ENCODE measurements at regions not wholly inside any gene's neighbourhood (a gene's known extent, or its start where the extent isn't known, plus 50 kb on each side); places are given as distances from the start of the nearest gene placed in this dataset.

- no peak overlapping the region for H3K56ac ChIP-seq (ENCODE audit: insufficient read length, low read depth, low read length)
- H3K4ac ChIP-seq (ENCODE audit: low read depth, low read length) = no peak overlapping the region
- no peak overlapping the region for H2AFZ ChIP-seq (ENCODE audit: low read length)
- no peaks in the 10 kb centered on the region for H3K27me3 ChIP-seq (ENCODE audit: insufficient read depth, low read length)
- H2BK12ac ChIP-seq (ENCODE audit: insufficient read length, low read depth, low read length) = no peak overlapping the region
- no peak overlapping the region for H4K91ac ChIP-seq (ENCODE audit: insufficient read length, low read depth, low read length)
- peaks cover 39 to 40% of the 10 kb centered on the region in 2 experiments for H3K4me1 Mint-ChIP-seq
- TF ChIP-seq CTCF (conservative IDR thresholded peaks at IDR 0.05) = no peak
- no peaks in the 10 kb centered on the region for H3K23me2 ChIP-seq (ENCODE audit: insufficient read length, low read depth, low read length, poor library complexity, severe bottlenecking)
- peak overlapping the region in 1 of 3 experiments; percentile 25; a peak in 1 of 7 replicates for H3K27ac Mint-ChIP-seq
- H3K36me3 Mint-ChIP-seq (ENCODE audit: insufficient read depth in 1 of 3, low read depth in 3 of 3) = no peaks in the 10 kb centered on the region
- H3K9ac ChIP-seq (ENCODE audit: extremely low read depth, insufficient read length, low read length) = no peak overlapping the region
- no peaks in the 10 kb centered on the region for H3K79me2 ChIP-seq (ENCODE audit: insufficient read depth, low read length)
- no peak overlapping the region for H4K5ac ChIP-seq (ENCODE audit: insufficient read length, low read depth, low read length)
- H2AK5ac ChIP-seq (ENCODE audit: insufficient read length, low read length) = no peak overlapping the region
- no peak for DNase-seq
- H3K14ac ChIP-seq (ENCODE audit: insufficient read depth, low read length) = no peak overlapping the region
- H2BK15ac ChIP-seq (ENCODE audit: low read depth, low read length) = no peak overlapping the region
- H2BK20ac ChIP-seq (ENCODE audit: low read depth, low read length, poor library complexity, severe bottlenecking) = no peak overlapping the region
- no peak overlapping the region for H3K18ac ChIP-seq (ENCODE audit: insufficient read length, low read depth, low read length)
- H3K4me2 ChIP-seq (ENCODE audit: insufficient read depth, insufficient read length, low read length) = no peak overlapping the region
- no CpG with 5 or more reads among the region's 6 CpGs for WGBS (ENCODE audit: extremely low coverage, insufficient read length, low lambda C conversion rate)
- H3K9me3 Mint-ChIP-seq = no peaks in the 10 kb centered on the region
- no peak overlapping the region for H2BK5ac ChIP-seq (ENCODE audit: insufficient read length, low read length)
- no peaks in the 10 kb centered on the region for H3K27me3 Mint-ChIP-seq (ENCODE audit: low read depth)
- no peak overlapping the region for H3K4me3 Mint-ChIP-seq
- H3K9me3 ChIP-seq (ENCODE audit: control insufficient read depth, low read depth, low read length) = no peaks in the 10 kb centered on the region
- H2BK120ac ChIP-seq (ENCODE audit: low read depth, low read length, poor library complexity, severe bottlenecking) = no peak overlapping the region
- H3K79me1 ChIP-seq (ENCODE audit: insufficient read depth, low read depth, low read length, poor library complexity, severe bottlenecking) = no peaks in the 10 kb centered on the region
- no peak overlapping the region for H4K8ac ChIP-seq (replicated peaks; ENCODE audit: insufficient read length, low read depth, low read length)
- no peaks in the 10 kb centered on the region for H4K20me1 ChIP-seq (ENCODE audit: control insufficient read depth, insufficient read depth, insufficient read length)
- H3K4me1 ChIP-seq (ENCODE audit: insufficient read depth, low read length) = peaks cover 8% of the 10 kb centered on the region; the same call in 1 of the 2 replicates
- no peak overlapping the region for H3K23ac ChIP-seq (ENCODE audit: insufficient read length, low read depth, low read length)
- H3T11ph ChIP-seq (ENCODE audit: low read length) = no peak overlapping the region
- no peak overlapping the region for H3K27ac ChIP-seq (ENCODE audit: insufficient read length, low read depth, low read length)
Observed at GRCh38 chr5:7078101-7078500, 317.8 kb upstream of the ADCY2 start.

Data from H9 (cell line).